Activated CD4-positive, alpha-beta T cell treated with anti-CD3 and anti-CD28 coated beads for 24 hours (primary cell): ENCODE measurements at regions not wholly inside any gene's neighbourhood (a gene's known extent, or its start where the extent isn't known, plus 50 kb on each side); places are given as distances from the start of the nearest gene placed in this dataset.

ENCODE experiments used
- DNase-seq, 2 donors: peaks; one replicate each; pipeline ENCODE4 v3.0.0-alpha.2; 2020; ENCODE audit warnings: low read depth in 2 of 2

GRCh38 chr13:51518827-51519226 lies 65.4 kb upstream of the WDFY2 start:
- peak in 1 of 2 donors; percentile 16 for DNase-seq

GRCh38 chr13:51519771-51520216 lies 64.5 kb upstream of the WDFY2 start:
- no peak for DNase-seq

GRCh38 chr13:51520524-51520923 lies 63.7 kb upstream of the WDFY2 start:
- DNase-seq, result no peak

- DNase-seq, result no peak
These were observed 61.2 kb upstream of the WDFY2 start for GRCh38 chr13:51523082-51523518.

GRCh38 chr13:51524312-51524711 lies 60.0 kb upstream of the WDFY2 start:
- no peak for DNase-seq

GRCh38 chr13:51524829-51525566 lies 59.3 kb upstream of the WDFY2 start:
- DNase-seq, result no peak

- no peak for DNase-seq
These were observed 58.6 kb upstream of the WDFY2 start for GRCh38 chr13:51525567-51526167.

- DNase-seq, result no peak
These were observed 58.1 kb upstream of the WDFY2 start for GRCh38 chr13:51526202-51526601.

- no peak for DNase-seq
These were observed 51.5 kb upstream of the WDFY2 start for GRCh38 chr13:51532736-51533197.

GRCh38 chr13:51534041-51534817 lies 50.0 kb upstream of the WDFY2 start:
- DNase-seq, result peak in 1 of 2 donors; percentile 3
